Prostate gland (tissue), 2 donors: ENCODE measurements at regions not wholly inside any gene's neighbourhood (a gene's known extent, or its start where the extent isn't known, plus 50 kb on each side); places are given as distances from the start of the nearest gene placed in this dataset.

Source experiments
- POLR2AphosphoS5 ChIP-seq: sonication (generic); formaldehyde crosslinking; IDR thresholded peaks from one replicate; pipeline ENCODE4 v1.6.1; 2017; ENCODE audit warnings: antibody characterized with exemption
- TF ChIP-seq, protein P1 (sequence below), 4 experiments: fragments of 200-600 bp in 2 of 4; fragments of 450-650 bp in 2 of 4; sonication (generic) in 2 of 4; IDR thresholded peaks; 1 replicate in 3 of 4; 2 replicates in 1 of 4; pipeline ENCODE4 v1.5.1; 2016 to 2019; ENCODE audit warnings: antibody characterized with exemption in 4 of 4, mild to moderate bottlenecking in 2 of 4, moderate library complexity in 2 of 4

DNA sequence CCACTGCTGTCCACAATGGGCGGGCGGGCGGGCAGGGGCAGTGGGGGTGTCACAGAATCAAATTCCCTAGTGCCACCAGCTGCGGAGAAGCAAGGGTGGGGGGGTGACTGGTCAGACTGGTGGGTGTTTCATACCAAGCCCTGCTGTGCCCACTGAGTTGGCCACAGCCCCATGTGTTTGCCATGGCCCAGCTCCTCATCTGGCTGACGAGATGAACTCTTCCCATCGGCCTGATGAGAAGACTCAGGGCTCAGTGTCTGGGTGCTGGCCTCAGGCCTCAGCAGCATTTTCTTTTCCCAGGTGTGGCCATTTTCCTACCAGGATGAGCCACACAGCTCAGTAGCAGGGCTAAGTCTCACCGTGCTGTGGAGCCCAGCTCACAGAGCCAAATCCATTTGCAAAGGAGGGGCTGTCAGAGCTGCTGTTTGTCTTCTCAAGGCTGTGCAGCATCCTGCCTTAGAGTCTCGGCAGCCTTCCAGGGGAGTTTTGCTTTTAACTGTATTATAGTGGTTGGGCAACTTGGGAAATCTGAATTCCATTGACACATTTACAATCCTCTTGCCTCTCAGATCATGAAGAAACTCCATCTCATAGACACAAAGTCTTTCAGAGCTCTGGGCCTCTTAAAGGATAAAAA lies 176.8 kb downstream of the ABHD5 start:
- no peak for TF ChIP-seq POLR2AphosphoS5
- TF ChIP-seq, protein P1, sequence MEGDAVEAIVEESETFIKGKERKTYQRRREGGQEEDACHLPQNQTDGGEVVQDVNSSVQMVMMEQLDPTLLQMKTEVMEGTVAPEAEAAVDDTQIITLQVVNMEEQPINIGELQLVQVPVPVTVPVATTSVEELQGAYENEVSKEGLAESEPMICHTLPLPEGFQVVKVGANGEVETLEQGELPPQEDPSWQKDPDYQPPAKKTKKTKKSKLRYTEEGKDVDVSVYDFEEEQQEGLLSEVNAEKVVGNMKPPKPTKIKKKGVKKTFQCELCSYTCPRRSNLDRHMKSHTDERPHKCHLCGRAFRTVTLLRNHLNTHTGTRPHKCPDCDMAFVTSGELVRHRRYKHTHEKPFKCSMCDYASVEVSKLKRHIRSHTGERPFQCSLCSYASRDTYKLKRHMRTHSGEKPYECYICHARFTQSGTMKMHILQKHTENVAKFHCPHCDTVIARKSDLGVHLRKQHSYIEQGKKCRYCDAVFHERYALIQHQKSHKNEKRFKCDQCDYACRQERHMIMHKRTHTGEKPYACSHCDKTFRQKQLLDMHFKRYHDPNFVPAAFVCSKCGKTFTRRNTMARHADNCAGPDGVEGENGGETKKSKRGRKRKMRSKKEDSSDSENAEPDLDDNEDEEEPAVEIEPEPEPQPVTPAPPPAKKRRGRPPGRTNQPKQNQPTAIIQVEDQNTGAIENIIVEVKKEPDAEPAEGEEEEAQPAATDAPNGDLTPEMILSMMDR (IDR thresholded peaks at IDR 0.05) = no peak
